A549 (cell line): ENCODE measurements at regions not wholly inside any gene's neighbourhood (a gene's known extent, or its start where the extent isn't known, plus 50 kb on each side); places are given as distances from the start of the nearest gene placed in this dataset.
"Not testable (repeated sequence)": the region's sequence is repeated elsewhere in the genome, so short reads cannot be mapped to it uniquely, and the experiment has no call there.

Experiments
- ATAC-seq, 2 experiments: fragments of 200-7000 bp in 1 of 2; fragments of >200 bp in 1 of 2; cut with Nextera tagmentation in 1 of 2; cut with Tn5 transposase in 1 of 2; 3 replicates each; pipeline versions ENCODE4 v1.8.0 to v1.9.1; 2018 to 2020; ENCODE audit warnings: mild to moderate bottlenecking in 1 of 2, moderate library complexity in 1 of 2
- CTCF ChIA-PET: fragments of 300-600 bp; sonication (Branson Sonifier 250); formaldehyde crosslinking; extraction: SDS; loops from one replicate; lab custom pipeline; 2021; ENCODE audit warnings: antibody characterized with exemption, inconsistent platforms; lab: Yijun Ruan, JAX
- POLR2A ChIA-PET: fragments of 350-600 bp; formaldehyde crosslinking; extraction: SDS; loops from one replicate; lab custom pipeline; 2021; ENCODE audit warnings: antibody characterized with exemption, inconsistent platforms; lab: Yijun Ruan, JAX
- DNase-seq, 2 experiments: peaks; one replicate each; pipeline versions ENCODE4 v3.0.0 to v3.0.0-alpha.2; 2011 to 2016; ENCODE audit warnings: low read depth in 1 of 2, low spot score in 1 of 2
- FAIRE-seq: peaks from 2 replicates; lab custom pipeline; 2011; peaks lifted over from hg19 to GRCh38; lab: Jason Lieb, UNC
- H3K27ac ChIP-seq, 2 experiments: fragments of >200 bp; sonication (Bioruptor Twin); formaldehyde crosslinking; 3 replicates each; pipeline ENCODE4 v1.5.1; 2016 to 2017
- H3K4me1 ChIP-seq: fragments of >200 bp; sonication (Bioruptor Twin); formaldehyde crosslinking; 3 replicates; pipeline ENCODE4 v1.6.1; 2016
- H3K4me2 ChIP-seq: fragments of >200 bp; sonication (Bioruptor Twin); formaldehyde crosslinking; 3 replicates; pipeline ENCODE4 v1.6.1; 2016
- H3K4me3 ChIP-seq: fragments of >200 bp; sonication (Bioruptor Twin); formaldehyde crosslinking; 3 replicates; pipeline ENCODE4 v1.5.1; 2016
- H3K9me3 ChIP-seq: fragments of >200 bp; sonication (Bioruptor Twin); formaldehyde crosslinking; 3 replicates; pipeline ENCODE4 v1.6.1; 2016
- WGBS: methylation state at CpG from one replicate; pipeline ENCODE4 v1.1.6; 2017; ENCODE audit errors: missing lambda C conversion rate; 5-methylcytosine and 5-hydroxymethylcytosine counted together

GRCh38 chr13:18895411-18895810 lies 286.2 kb downstream of the TUBA3C start:
- FAIRE-seq, H3K4me2 ChIP-seq, CTCF ChIA-PET, H3K4me1 ChIP-seq, H3K27ac ChIP-seq, DNase-seq, POLR2A ChIA-PET, H3K4me3 ChIP-seq, ATAC-seq, H3K9me3 ChIP-seq: not testable (repeated sequence)
- 26% methylated on average over 9 of the region's 13 CpGs for WGBS

GRCh38 chr13:18891242-18891641 lies 290.4 kb downstream of the TUBA3C start:
- WGBS = 0% methylated on average over 1 of the region's 1 CpG
- CTCF ChIA-PET, H3K27ac ChIP-seq, H3K4me3 ChIP-seq, FAIRE-seq, H3K4me2 ChIP-seq, POLR2A ChIA-PET, H3K4me1 ChIP-seq, ATAC-seq, DNase-seq, H3K9me3 ChIP-seq: not testable (repeated sequence)

- FAIRE-seq, POLR2A ChIA-PET, H3K4me2 ChIP-seq, H3K27ac ChIP-seq, H3K4me3 ChIP-seq, CTCF ChIA-PET, H3K9me3 ChIP-seq, DNase-seq, H3K4me1 ChIP-seq, ATAC-seq: not testable (repeated sequence)
- 78% methylated on average over 13 of the region's 72 CpGs for WGBS
Measured at GRCh38 chr13:18874875-18875789, 306.5 kb downstream of the TUBA3C start.

- H3K4me1 ChIP-seq, H3K9me3 ChIP-seq, H3K4me2 ChIP-seq, POLR2A ChIA-PET, DNase-seq, ATAC-seq, H3K4me3 ChIP-seq, CTCF ChIA-PET, H3K27ac ChIP-seq, FAIRE-seq: not testable (repeated sequence)
- WGBS = 4% methylated on average over 4 of the region's 4 CpGs
Measured at GRCh38 chr13:18870557-18870956, 311.1 kb downstream of the TUBA3C start.

DNA sequence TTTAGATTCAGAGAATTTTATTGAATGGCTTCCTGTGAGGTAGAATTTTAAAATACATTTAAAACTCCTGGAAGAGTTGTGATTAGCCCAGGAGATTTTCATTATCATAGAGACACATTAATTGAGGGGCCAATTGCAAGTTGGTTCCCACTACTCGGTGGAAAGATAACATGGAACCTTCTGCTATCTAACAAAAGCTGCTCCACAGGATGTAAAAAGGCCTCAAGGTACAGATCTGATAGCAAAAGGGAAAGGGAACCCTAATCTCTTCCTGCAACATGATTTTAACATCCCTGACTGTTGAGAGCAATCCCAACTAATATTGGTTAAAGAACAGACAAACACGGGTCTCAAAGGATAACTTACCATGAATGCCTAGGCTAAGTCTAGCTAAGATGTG lies 312.3 kb downstream of the TUBA3C start:
- DNase-seq, H3K4me2 ChIP-seq, ATAC-seq, H3K27ac ChIP-seq, FAIRE-seq, POLR2A ChIA-PET, H3K9me3 ChIP-seq, H3K4me3 ChIP-seq, H3K4me1 ChIP-seq, CTCF ChIA-PET: not testable (repeated sequence)
- 6% methylated on average over 2 of the region's 2 CpGs for WGBS

DNA sequence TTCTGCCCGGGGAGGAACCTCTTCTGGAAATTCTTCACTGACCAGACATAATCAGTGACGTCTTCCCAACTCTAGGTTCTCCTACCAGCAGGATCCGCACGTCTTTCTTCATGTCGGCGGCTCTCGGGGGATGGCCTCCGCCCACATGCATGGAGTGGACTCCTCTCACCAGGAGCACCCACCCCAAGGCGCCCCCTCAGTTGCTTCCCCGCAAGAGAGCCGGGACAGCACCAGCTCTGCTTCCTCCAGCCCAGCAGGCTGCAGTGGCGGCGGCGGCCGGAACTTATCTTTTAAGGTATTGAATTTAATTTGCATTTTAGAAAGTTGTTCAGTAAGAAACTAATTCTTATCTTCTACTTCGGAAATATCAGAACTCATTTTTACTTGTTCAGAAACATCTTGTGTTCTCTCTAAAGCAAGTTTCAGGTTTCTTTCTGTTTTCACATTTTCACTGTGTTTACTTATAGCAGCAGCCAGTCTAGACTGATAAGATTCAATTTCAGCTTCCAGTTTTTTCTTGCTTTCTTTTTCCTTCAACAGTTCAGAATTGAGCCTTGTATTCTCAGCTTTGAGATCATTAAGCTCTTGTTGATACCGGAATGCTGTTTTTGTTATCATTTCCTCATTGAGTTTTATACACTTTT lies 343.5 kb downstream of the TUBA3C start:
- POLR2A ChIA-PET, ATAC-seq, H3K9me3 ChIP-seq, FAIRE-seq, H3K4me1 ChIP-seq, CTCF ChIA-PET, H3K27ac ChIP-seq, H3K4me3 ChIP-seq, H3K4me2 ChIP-seq, DNase-seq: not testable (repeated sequence)
- WGBS = 46% methylated on average over 16 of the region's 17 CpGs

DNA sequence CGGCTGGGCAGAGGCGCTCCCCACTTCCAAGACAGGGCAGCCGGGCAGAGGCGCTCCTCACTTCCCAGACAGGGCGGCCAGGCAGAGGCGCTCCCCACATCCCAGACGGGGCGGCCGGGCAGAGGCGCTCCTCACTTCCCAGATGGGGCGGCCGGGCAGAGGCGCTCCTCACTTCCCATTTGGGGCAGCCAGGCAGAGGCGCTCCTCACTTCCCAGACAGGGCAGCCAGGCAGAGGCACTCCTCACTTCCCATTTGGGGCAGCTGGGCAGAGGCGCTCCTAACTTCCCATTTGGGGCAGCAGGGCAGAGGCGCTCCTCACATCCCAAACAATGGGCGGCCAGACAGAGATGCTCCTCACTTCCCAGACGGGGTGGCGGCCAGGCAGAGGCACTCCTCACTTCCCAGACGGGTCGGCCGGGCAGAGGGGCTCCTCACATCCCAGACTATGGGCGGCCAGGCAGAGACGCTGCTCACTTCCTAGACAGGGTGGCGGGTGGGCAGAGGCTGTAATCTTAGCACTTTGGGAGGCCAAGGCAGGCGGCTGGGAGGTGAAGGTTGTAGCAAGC lies 344.4 kb downstream of the TUBA3C start:
- FAIRE-seq, H3K27ac ChIP-seq, POLR2A ChIA-PET, H3K4me2 ChIP-seq, H3K4me1 ChIP-seq, DNase-seq, CTCF ChIA-PET, ATAC-seq, H3K4me3 ChIP-seq, H3K9me3 ChIP-seq: not testable (repeated sequence)
- WGBS = 14% methylated on average over 1 of the region's 26 CpGs

GRCh38 chr13:18836371-18837178 lies 345.0 kb downstream of the TUBA3C start:
- H3K4me3 ChIP-seq, H3K4me2 ChIP-seq, H3K4me1 ChIP-seq, ATAC-seq, CTCF ChIA-PET, POLR2A ChIA-PET, DNase-seq, H3K27ac ChIP-seq, H3K9me3 ChIP-seq, FAIRE-seq: not testable (repeated sequence)
- WGBS = no CpG with 5 or more reads among the region's 45 CpGs

DNA sequence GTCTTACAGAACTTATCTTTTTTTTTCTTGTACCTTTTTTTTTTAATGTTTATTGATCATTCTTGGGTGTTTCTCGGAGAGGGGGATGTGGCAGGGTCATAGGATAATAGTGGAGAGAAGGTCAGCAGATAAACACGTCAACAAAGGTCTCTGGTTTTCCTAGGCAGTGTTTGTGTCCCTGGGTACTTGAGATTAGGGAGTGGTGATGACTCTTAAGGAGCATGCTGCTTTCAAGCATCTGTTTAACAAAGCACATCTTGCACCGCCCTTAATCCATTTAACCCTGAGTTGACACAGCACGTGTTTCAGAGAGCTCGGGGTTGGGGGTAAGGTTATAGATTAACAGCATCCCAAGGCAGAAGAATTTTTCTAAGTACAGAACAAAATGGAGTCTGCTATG lies 345.9 kb downstream of the TUBA3C start:
- H3K4me1 ChIP-seq, POLR2A ChIA-PET, FAIRE-seq, H3K4me3 ChIP-seq, H3K27ac ChIP-seq, ATAC-seq, DNase-seq, H3K4me2 ChIP-seq, CTCF ChIA-PET, H3K9me3 ChIP-seq: not testable (repeated sequence)
- 4% methylated on average over 5 of the region's 5 CpGs for WGBS

GRCh38 chr13:18824678-18825077 lies 356.9 kb downstream of the TUBA3C start:
- CTCF ChIA-PET, POLR2A ChIA-PET, FAIRE-seq, ATAC-seq, H3K4me3 ChIP-seq, DNase-seq, H3K4me1 ChIP-seq, H3K4me2 ChIP-seq, H3K9me3 ChIP-seq, H3K27ac ChIP-seq: not testable (repeated sequence)
- no CpG with 5 or more reads among the region's 1 CpG for WGBS
